GM10266 (cell line): ENCODE measurements at regions not wholly inside any gene's neighbourhood (a gene's known extent, or its start where the extent isn't known, plus 50 kb on each side); places are given as distances from the start of the nearest gene placed in this dataset.
"Not testable (repeated sequence)": the region's sequence is repeated elsewhere in the genome, so short reads cannot be mapped to it uniquely, and the experiment has no call there.

Experiments
- DNase-seq: peaks from one replicate; pipeline ENCODE4 v3.0.0; 2012; ENCODE audit errors: extremely low spot score
- CTCF ChIP-seq: IDR thresholded peaks from 2 replicates; pipeline ENCODE4 v1.5.1; 2012; ENCODE audit warnings: mild to moderate bottlenecking, low read depth; ENCODE audit not compliant: control insufficient read depth, insufficient read depth; ENCODE audit errors: missing control alignments

GRCh38 chr15:47035475-47036406 is 681.6 kb upstream of the SEMA6D start:
- DNase-seq: no peak
- TF ChIP-seq CTCF: no peak

- DNase-seq: no peak
- no peak for TF ChIP-seq CTCF
Observed at GRCh38 chr15:47037003-47037402, 680.3 kb upstream of the SEMA6D start.

GRCh38 chr15:47039225-47039624 is 678.1 kb upstream of the SEMA6D start:
- TF ChIP-seq CTCF: no peak

GRCh38 chr15:47041301-47041700 is 676.0 kb upstream of the SEMA6D start:
- TF ChIP-seq CTCF: no peak
- DNase-seq: no peak

More at GRCh38 chr15:47039225-47039624, 678.1 kb upstream of the SEMA6D start:
- no peak for DNase-seq

DNA sequence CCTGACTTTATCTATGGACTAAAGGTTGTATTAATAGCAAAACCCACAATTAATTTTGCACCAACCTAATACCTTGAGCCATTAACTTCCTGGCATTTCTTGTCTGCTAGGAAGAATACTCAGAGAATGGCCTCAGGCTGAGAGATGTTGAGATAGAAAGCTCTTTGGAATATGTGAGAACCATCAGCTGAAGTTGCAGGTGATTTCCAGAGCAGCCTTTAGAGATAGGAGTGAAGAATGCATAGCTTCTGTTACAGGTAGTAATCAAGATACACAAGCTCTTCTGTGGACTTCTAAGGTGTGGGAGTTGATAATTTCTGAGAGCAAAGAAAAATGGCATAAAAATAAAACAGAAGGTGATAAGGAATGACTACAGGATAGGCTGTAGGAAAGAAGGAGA is 669.3 kb upstream of the SEMA6D start:
- not testable (repeated sequence) for DNase-seq

DNA sequence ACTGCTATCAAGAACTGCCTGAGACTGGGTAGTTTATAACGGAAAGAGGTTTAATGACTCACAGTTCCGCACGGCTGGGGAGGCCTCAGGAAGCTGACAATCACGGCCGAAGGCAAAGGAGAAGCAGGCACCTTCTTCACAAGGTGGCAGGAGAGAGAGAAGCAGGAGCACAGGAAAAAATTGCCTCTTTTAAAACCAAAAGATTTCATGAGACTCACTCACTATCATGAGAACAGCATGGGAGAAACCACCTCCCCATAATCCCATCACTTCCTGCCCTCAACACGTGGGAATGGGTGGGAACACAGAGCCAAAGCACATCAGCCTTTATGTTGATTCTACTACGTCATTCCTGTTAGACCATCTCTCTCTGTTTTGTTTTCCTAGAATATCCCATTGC is 650.9 kb upstream of the SEMA6D start:
- TF ChIP-seq CTCF: no peak
- DNase-seq: no peak

DNA sequence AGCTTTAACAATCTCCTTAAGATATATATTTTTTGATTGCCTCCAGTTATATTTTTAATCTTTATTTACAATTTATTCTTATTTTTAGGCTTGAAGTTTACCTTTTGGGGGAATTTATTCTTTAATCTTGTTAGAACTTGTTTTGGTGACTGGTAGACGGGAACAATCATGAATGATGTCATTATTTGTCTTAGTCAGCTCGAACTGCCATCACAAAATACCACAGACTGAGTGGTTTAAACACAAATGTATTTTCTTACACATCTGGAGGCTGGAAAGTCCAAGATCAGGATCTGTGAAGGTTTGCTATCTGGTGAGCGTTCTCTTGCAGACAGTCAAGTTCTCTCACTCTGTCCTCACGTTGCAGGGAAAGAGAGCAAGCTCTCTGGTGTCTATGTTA is 639.5 kb upstream of the SEMA6D start:
- DNase-seq: not testable (repeated sequence)

GRCh38 chr15:47095833-47096232 is 621.5 kb upstream of the SEMA6D start:
- DNase-seq: no peak
- TF ChIP-seq CTCF: no peak

GRCh38 chr15:47098526-47098925 is 618.8 kb upstream of the SEMA6D start:
- not testable (repeated sequence) for DNase-seq

GRCh38 chr15:47099801-47100200 is 617.5 kb upstream of the SEMA6D start:
- not testable (repeated sequence) for DNase-seq

GRCh38 chr15:47108800-47109199 is 608.5 kb upstream of the SEMA6D start:
- DNase-seq: not testable (repeated sequence)
